ENCODE measurements at regions not wholly inside any gene's neighbourhood (a gene's known extent, or its start where the extent isn't known, plus 50 kb on each side); places are given as distances from the start of the nearest gene placed in this dataset.

- no peaks in the 10 kb centered on the region; the same call in 1 of the 2 replicates for H3K9me3 ChIP-seq (ENCODE audit: low read length)
- no peaks in the 10 kb centered on the region for H4K20me1 ChIP-seq (ENCODE audit: low read length)
- no peaks in the 10 kb centered on the region for H3K27me3 ChIP-seq (ENCODE audit: low read length)
- 0 out of 2 replicates have a peak, but pooled peaks cover 4% of the 10 kb centered on the region for H3K4me1 ChIP-seq (ENCODE audit: insufficient read depth, low read length)
- ChIA-PET CTCF (no interaction called here), POLR2A (ENCODE audit: unreplicated experiment) (no interaction called here)
- H2AFZ ChIP-seq (ENCODE audit: low read length): no peak overlapping the region
- H3K79me2 ChIP-seq (ENCODE audit: low read length): no peaks in the 10 kb centered on the region
- intact Hi-C loops (cut with micrococcal nuclease): no loop called here
- BruUV-seq (replicated peaks): no TSS peak
- H3K9me2 ChIP-seq (replicated peaks; ENCODE audit: low read length): no peaks in the 10 kb centered on the region
- no peak overlapping the region for H3K9ac ChIP-seq (ENCODE audit: low read length)
- ATAC-seq (no peak), DNase-seq (no peak)
- H3K27ac ChIP-seq (ENCODE audit: low read length): no peak overlapping the region
- no peak overlapping the region for H3K4me3 ChIP-seq (ENCODE audit: low read length)
- TF ChIP-seq EZH2 (IDR thresholded peaks at IDR 0.05; ENCODE audit: low read length, unreplicated experiment) (no peak), EZH2phosphoT487 (IDR thresholded peaks at IDR 0.05; ENCODE audit: borderline replicate concordance, low read length) (no peak), CTCF (conservative IDR thresholded peaks at IDR 0.05; ENCODE audit: low read depth, low read length) (no peak)
- H3K36me3 ChIP-seq (ENCODE audit: low read depth, low read length): no peaks in the 10 kb centered on the region
- H3K4me2 ChIP-seq (ENCODE audit: low read length): no peak overlapping the region
- H3F3A ChIP-seq (ENCODE audit: low read length, unreplicated experiment): no peaks in the 10 kb centered on the region
Observed at GRCh38 chr1:100649146-100649545, 70.4 kb upstream of the VCAM1 start.

GRCh38 chr1:100657876-100658715 lies 61.4 kb upstream of the VCAM1 start:
- H4K20me1 ChIP-seq (ENCODE audit: low read length): no peaks in the 10 kb centered on the region
- peak overlapping the region; percentile 54 for H2AFZ ChIP-seq (ENCODE audit: low read length)
- no peaks in the 10 kb centered on the region for H3F3A ChIP-seq (ENCODE audit: low read length, unreplicated experiment)
- ChIA-PET CTCF (no interaction called here), POLR2A (ENCODE audit: unreplicated experiment) (no interaction called here)
- BruUV-seq (replicated peaks): no TSS peak
- no peaks in the 10 kb centered on the region for H3K9me2 ChIP-seq (replicated peaks; ENCODE audit: low read length)
- no peak for TF ChIP-seq CTCF (conservative IDR thresholded peaks at IDR 0.05; ENCODE audit: low read depth, low read length)
- TF ChIP-seq EZH2phosphoT487 (IDR thresholded peaks at IDR 0.05; ENCODE audit: borderline replicate concordance, low read length): no peak
- no peak for TF ChIP-seq EZH2 (IDR thresholded peaks at IDR 0.05; ENCODE audit: low read length, unreplicated experiment)
- H3K4me1 ChIP-seq (ENCODE audit: insufficient read depth, low read length): no peaks in the 10 kb centered on the region
- H3K4me2 ChIP-seq (ENCODE audit: low read length): no peak overlapping the region
- H3K9me3 ChIP-seq (ENCODE audit: low read length): no peaks in the 10 kb centered on the region
- no peak overlapping the region for H3K4me3 ChIP-seq (ENCODE audit: low read length)
- DNase-seq: no peak
- H3K27me3 ChIP-seq (ENCODE audit: low read length): no peaks in the 10 kb centered on the region
- no peak overlapping the region for H3K27ac ChIP-seq (ENCODE audit: low read length)
- no peak for ATAC-seq
- H3K36me3 ChIP-seq (ENCODE audit: low read depth, low read length): no peaks in the 10 kb centered on the region
- no peak overlapping the region for H3K9ac ChIP-seq (ENCODE audit: low read length)
- intact Hi-C loops (cut with micrococcal nuclease): no loop called here
- H3K79me2 ChIP-seq (ENCODE audit: low read length): no peaks in the 10 kb centered on the region

DNA sequence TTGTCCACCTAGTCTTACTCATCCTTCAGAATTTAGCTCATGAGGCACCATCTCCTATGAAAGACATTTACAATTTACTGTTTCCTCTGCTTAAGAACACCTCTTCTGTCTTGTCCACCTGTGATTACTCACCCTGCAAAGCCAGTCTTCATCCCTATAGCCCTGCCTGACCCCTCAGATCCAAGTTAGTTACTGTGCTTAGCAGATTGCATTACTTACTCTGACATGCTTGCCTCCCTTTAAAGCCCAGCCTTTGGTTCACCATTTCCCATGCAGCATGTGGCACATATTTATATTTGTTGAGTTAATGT lies 60.9 kb upstream of the VCAM1 start:
- intact Hi-C loops (cut with micrococcal nuclease): no loop called here
- ATAC-seq: no peak
- no peaks in the 10 kb centered on the region for H3K4me1 ChIP-seq (ENCODE audit: insufficient read depth, low read length)
- no peaks in the 10 kb centered on the region for H3K36me3 ChIP-seq (ENCODE audit: low read depth, low read length)
- H3F3A ChIP-seq (ENCODE audit: low read length, unreplicated experiment): no peaks in the 10 kb centered on the region
- H3K27ac ChIP-seq (ENCODE audit: low read length): no peak overlapping the region
- no peaks in the 10 kb centered on the region for H4K20me1 ChIP-seq (ENCODE audit: low read length)
- TF ChIP-seq EZH2 (IDR thresholded peaks at IDR 0.05; ENCODE audit: low read length, unreplicated experiment) (no peak), CTCF (conservative IDR thresholded peaks at IDR 0.05; ENCODE audit: low read depth, low read length) (no peak), EZH2phosphoT487 (IDR thresholded peaks at IDR 0.05; ENCODE audit: borderline replicate concordance, low read length) (no peak)
- H3K27me3 ChIP-seq (ENCODE audit: low read length): no peaks in the 10 kb centered on the region
- H2AFZ ChIP-seq (ENCODE audit: low read length): no peak overlapping the region
- H3K9ac ChIP-seq (ENCODE audit: low read length): no peak overlapping the region
- DNase-seq: no peak
- no peaks in the 10 kb centered on the region for H3K79me2 ChIP-seq (ENCODE audit: low read length)
- BruUV-seq (replicated peaks): no TSS peak
- H3K4me3 ChIP-seq (ENCODE audit: low read length): no peak overlapping the region
- no peaks in the 10 kb centered on the region for H3K9me3 ChIP-seq (ENCODE audit: low read length)
- H3K9me2 ChIP-seq (replicated peaks; ENCODE audit: low read length): no peaks in the 10 kb centered on the region
- ChIA-PET POLR2A (ENCODE audit: unreplicated experiment) (no interaction called here), CTCF (no interaction called here)
- H3K4me2 ChIP-seq (ENCODE audit: low read length): no peak overlapping the region

Data from PC-3 (cell line).